HUES6 (cell line): ENCODE measurements at regions not wholly inside any gene's neighbourhood (a gene's known extent, or its start where the extent isn't known, plus 50 kb on each side); places are given as distances from the start of the nearest gene placed in this dataset.

ENCODE experiments used
- H3K27ac ChIP-seq: 2 replicates; pipeline ENCODE4 v1.7.0; 2013; ENCODE audit warnings: low read depth, mild to moderate bottlenecking, low read length, inconsistent platforms
- H3K27me3 ChIP-seq: 2 replicates; pipeline ENCODE4 v1.6.1; 2013; ENCODE audit warnings: low read length; ENCODE audit not compliant: control insufficient read depth, insufficient read depth
- H3K36me3 ChIP-seq: 2 replicates; pipeline ENCODE4 v1.6.1; 2013; ENCODE audit warnings: low read length; ENCODE audit not compliant: control insufficient read depth, insufficient read depth
- H3K4me1 ChIP-seq: 2 replicates; pipeline ENCODE4 v1.6.1; 2013; ENCODE audit warnings: low read length; ENCODE audit not compliant: control insufficient read depth, insufficient read depth
- H3K4me3 ChIP-seq: 2 replicates; pipeline ENCODE4 v1.5.1; 2013; ENCODE audit warnings: low read depth, low read length
- H3K9ac ChIP-seq: one replicate; pipeline ENCODE4 v1.6.1; 2013; ENCODE audit warnings: mild to moderate bottlenecking, low read length
- H3K9me3 ChIP-seq: 2 replicates; pipeline ENCODE4 v1.6.1; 2013; ENCODE audit warnings: low read depth, low read length; ENCODE audit not compliant: control insufficient read depth, insufficient read depth

- Histone ChIP-seq H3K4me3 (no peak overlapping the region), H3K4me1 (no peaks in the 10 kb centered on the region), H3K36me3 (no peaks in the 10 kb centered on the region), H3K9ac (no peak overlapping the region), H3K9me3 (peaks cover 6% of the 10 kb centered on the region; the same call in 1 of the 2 replicates), H3K27me3 (no peaks in the 10 kb centered on the region), H3K27ac (no peak overlapping the region)
Observed at GRCh38 chr4:152235718-152236117, 300.2 kb downstream of the FBXW7 start.

- Histone ChIP-seq H3K27ac (no peak overlapping the region), H3K9me3 (peaks cover 15% of the 10 kb centered on the region), H3K4me3 (no peak overlapping the region), H3K36me3 (no peaks in the 10 kb centered on the region), H3K4me1 (peaks cover under 1% of the 10 kb centered on the region; the same call in 1 of the 2 replicates), H3K9ac (no peak overlapping the region), H3K27me3 (no peaks in the 10 kb centered on the region)
Observed at GRCh38 chr4:152234571-152234970, 301.3 kb downstream of the FBXW7 start.

GRCh38 chr4:152232271-152232670 lies 303.6 kb downstream of the FBXW7 start:
- Histone ChIP-seq H3K36me3 (no peaks in the 10 kb centered on the region), H3K9me3 (peaks cover 15% of the 10 kb centered on the region), H3K4me3 (no peak overlapping the region), H3K9ac (no peak overlapping the region), H3K4me1 (peaks cover 7% of the 10 kb centered on the region), H3K27me3 (no peaks in the 10 kb centered on the region), H3K27ac (no peak overlapping the region)

- Histone ChIP-seq H3K4me1 (peaks cover 7% of the 10 kb centered on the region), H3K9ac (no peak overlapping the region), H3K4me3 (no peak overlapping the region), H3K27me3 (no peaks in the 10 kb centered on the region), H3K36me3 (no peaks in the 10 kb centered on the region), H3K9me3 (peaks cover 15% of the 10 kb centered on the region), H3K27ac (no peak overlapping the region)
Observed at GRCh38 chr4:152229782-152230289, 306.1 kb downstream of the FBXW7 start.

GRCh38 chr4:152225680-152226079 lies 310.2 kb downstream of the FBXW7 start:
- no peaks in the 10 kb centered on the region for H3K27me3 ChIP-seq
- H3K27ac ChIP-seq, result no peak overlapping the region
- peaks cover 7% of the 10 kb centered on the region for H3K4me1 ChIP-seq
- H3K4me3 ChIP-seq, result no peak overlapping the region
- no peaks in the 10 kb centered on the region for H3K36me3 ChIP-seq
- H3K9ac ChIP-seq, result no peak overlapping the region
- peaks cover 12% of the 10 kb centered on the region for H3K9me3 ChIP-seq

- Histone ChIP-seq H3K4me3 (no peak overlapping the region), H3K36me3 (no peaks in the 10 kb centered on the region), H3K9me3 (peaks cover 5% of the 10 kb centered on the region; the same call in 1 of the 2 replicates), H3K4me1 (peaks cover 7% of the 10 kb centered on the region), H3K27me3 (no peaks in the 10 kb centered on the region), H3K27ac (no peak overlapping the region), H3K9ac (no peak overlapping the region)
Observed at GRCh38 chr4:152224721-152225420, 311.0 kb downstream of the FBXW7 start.

GRCh38 chr4:152224223-152224622 lies 311.7 kb downstream of the FBXW7 start:
- Histone ChIP-seq H3K9me3 (0 out of 2 replicates have a peak, but pooled peaks cover 3% of the 10 kb centered on the region), H3K4me3 (no peak overlapping the region), H3K27me3 (no peaks in the 10 kb centered on the region), H3K4me1 (peaks cover 3% of the 10 kb centered on the region), H3K36me3 (no peaks in the 10 kb centered on the region), H3K9ac (no peak overlapping the region), H3K27ac (no peak overlapping the region)

GRCh38 chr4:152223600-152223999 lies 312.3 kb downstream of the FBXW7 start:
- Histone ChIP-seq H3K27me3 (no peaks in the 10 kb centered on the region), H3K9me3 (0 out of 2 replicates have a peak, but pooled peaks cover 3% of the 10 kb centered on the region), H3K27ac (no peak overlapping the region), H3K4me3 (no peak overlapping the region), H3K4me1 (no peaks in the 10 kb centered on the region), H3K9ac (no peak overlapping the region), H3K36me3 (no peaks in the 10 kb centered on the region)

- Histone ChIP-seq H3K4me1 (no peaks in the 10 kb centered on the region; the same call in 1 of the 2 replicates), H3K4me3 (no peak overlapping the region), H3K9ac (no peak overlapping the region), H3K9me3 (0 out of 2 replicates have a peak, but pooled peaks cover 3% of the 10 kb centered on the region), H3K36me3 (no peaks in the 10 kb centered on the region), H3K27ac (no peak overlapping the region), H3K27me3 (no peaks in the 10 kb centered on the region)
Observed at GRCh38 chr4:152221816-152222516, 313.9 kb downstream of the FBXW7 start.

GRCh38 chr4:152220201-152220666 lies 315.7 kb downstream of the FBXW7 start:
- Histone ChIP-seq H3K36me3 (no peaks in the 10 kb centered on the region), H3K9ac (no peak overlapping the region), H3K4me1 (no peaks in the 10 kb centered on the region; the same call in 1 of the 2 replicates), H3K9me3 (0 out of 2 replicates have a peak, but pooled peaks cover 3% of the 10 kb centered on the region), H3K4me3 (no peak overlapping the region), H3K27me3 (no peaks in the 10 kb centered on the region), H3K27ac (no peak overlapping the region)

- Histone ChIP-seq H3K9ac (no peak overlapping the region), H3K36me3 (no peaks in the 10 kb centered on the region), H3K4me1 (no peaks in the 10 kb centered on the region; the same call in 1 of the 2 replicates), H3K4me3 (no peak overlapping the region), H3K9me3 (0 out of 2 replicates have a peak, but pooled peaks cover 5% of the 10 kb centered on the region), H3K27me3 (no peaks in the 10 kb centered on the region), H3K27ac (no peak overlapping the region)
Observed at GRCh38 chr4:152218576-152218975, 317.3 kb downstream of the FBXW7 start.
